K562 (cell line): ENCODE measurements at regions not wholly inside any gene's neighbourhood (a gene's known extent, or its start where the extent isn't known, plus 50 kb on each side); places are given as distances from the start of the nearest gene placed in this dataset.
"Not testable (repeated sequence)": the region's sequence is repeated elsewhere in the genome, so short reads cannot be mapped to it uniquely, and the experiment has no call there.

Experiments
- CTCF ChIP-seq, 3 experiments: IDR thresholded peaks in 2 of 3; conservative IDR thresholded peaks in 1 of 3; 2 replicates each; pipeline ENCODE4 v1.5.1; 2011 to 2012; ENCODE audit warnings: low read length in 3 of 3, mild to moderate bottlenecking in 3 of 3, control low read depth in 2 of 3, improper control_type of control experiment in 1 of 3, inconsistent platforms in 1 of 3, low read depth in 1 of 3, mixed read lengths in 1 of 3, moderate library complexity in 1 of 3; ENCODE audit not compliant: insufficient read depth in 2 of 3
- FOXP1 ChIP-seq: sonication (generic); formaldehyde crosslinking; IDR thresholded peaks from 2 replicates; pipeline ENCODE4 v1.8.0; 2022; ENCODE audit warnings: mild to moderate bottlenecking, missing genetic modification reagents
- HDAC2 ChIP-seq: fragments of 450-650 bp; IDR thresholded peaks from 2 replicates; pipeline ENCODE4 v1.6.1; 2016; ENCODE audit warnings: mild to moderate bottlenecking
- HNRNPLL ChIP-seq: fragments of 200-400 bp; formaldehyde crosslinking; IDR thresholded peaks from 2 replicates; pipeline ENCODE4 v1.6.1; 2017; ENCODE audit warnings: low read length, low read depth, mild to moderate bottlenecking; ENCODE audit not compliant: poor library complexity, severe bottlenecking
- JUNB ChIP-seq: fragments of 450-650 bp; formaldehyde crosslinking; conservative IDR thresholded peaks from 2 replicates; pipeline ENCODE4 v1.4.0; 2020; ENCODE audit warnings: mild to moderate bottlenecking
- MYC ChIP-seq, 2 experiments: fragments of 250-450 bp in 1 of 2; sonication (Bioruptor Pico) in 1 of 2; IDR thresholded peaks; 2 replicates each; pipeline versions ENCODE4 v1.5.1 to v1.6.1; 2012 to 2021; ENCODE audit warnings: low read depth in 2 of 2, borderline replicate concordance in 1 of 2, improper control_type of control experiment in 1 of 2, low read length in 1 of 2, mild to moderate bottlenecking in 1 of 2, moderate library complexity in 1 of 2
- POLR2A ChIP-seq: fragments of 450-650 bp; conservative IDR thresholded peaks from 2 replicates; pipeline ENCODE4 v1.6.1; 2016
- TBL1XR1 ChIP-seq, 2 experiments: IDR thresholded peaks; 2 replicates each; pipeline ENCODE4 v1.6.1; 2012; ENCODE audit warnings: improper control_type of control experiment in 2 of 2, low read length in 2 of 2, mild to moderate bottlenecking in 1 of 2
- TEAD2 ChIP-seq: fragments of 450-650 bp; IDR thresholded peaks from 2 replicates; pipeline ENCODE4 v1.6.1; 2016; ENCODE audit warnings: missing genetic modification characterization, control low read depth, missing compliant biosample characterization
- ZBTB33 ChIP-seq: sonication (generic); formaldehyde crosslinking; IDR thresholded peaks from 2 replicates; pipeline ENCODE4 v1.8.1; 2023; ENCODE audit warnings: mild to moderate bottlenecking, missing genetic modification reagents
- ZBTB34 ChIP-seq: fragments of 250-450 bp; sonication (Bioruptor Pico); IDR thresholded peaks from 2 replicates; pipeline ENCODE4 v1.8.0; 2021; ENCODE audit warnings: mild to moderate bottlenecking, moderate library complexity
- ZBTB7A ChIP-seq: IDR thresholded peaks from 2 replicates; pipeline ENCODE4 v1.6.1; 2011; ENCODE audit warnings: low read depth, mild to moderate bottlenecking, low read length, moderate library complexity, borderline replicate concordance; ENCODE audit not compliant: control insufficient read depth
- ZNF124 ChIP-seq: sonication (generic); formaldehyde crosslinking; IDR thresholded peaks from 2 replicates; pipeline ENCODE4 v1.8.1; 2022; ENCODE audit warnings: missing genetic modification reagents
- ZNF766 ChIP-seq: fragments of 200-800 bp; sonication (Bioruptor generic); conservative IDR thresholded peaks from 2 replicates; pipeline ENCODE4 v1.6.1; 2016; ENCODE audit warnings: missing genetic modification characterization, missing compliant biosample characterization

GRCh38 chr22:16417498-16417897 is 175.1 kb downstream of the CCT8L2 start:
- not testable (repeated sequence) for TF ChIP-seq ZBTB7A; HNRNPLL; JUNB (CRISPR knock-in tag); ZNF124 (CRISPR knock-in tag); FOXP1; TBL1XR1 (IDR thresholded peaks at IDR 0.05; ENCODE audit: low read length in 2 of 2); ZNF766 (CRISPR knock-in tag); TEAD2; POLR2A; MYC (IDR thresholded peaks at IDR 0.05; ENCODE audit: low read depth, low read length); MYC (CRISPR knock-in tag; IDR thresholded peaks at IDR 0.05; ENCODE audit: borderline replicate concordance, low read depth); CTCF (IDR thresholded peaks at IDR 0.05 in 2 of 3, conservative IDR thresholded peaks at IDR 0.05 in 1 of 3; ENCODE audit: insufficient read depth in 2 of 3, low read depth in 1 of 3, low read length in 3 of 3); HDAC2; ZBTB33 (CRISPR knock-in tag); ZBTB34
